K562 (cell line): ENCODE measurements at regions not wholly inside any gene's neighbourhood (a gene's known extent, or its start where the extent isn't known, plus 50 kb on each side); places are given as distances from the start of the nearest gene placed in this dataset.
A peak's percentile ranks its signal among the peaks of the same experiment; 100 is the strongest.

ENCODE experiments used
- ATAC-seq: fragments of 200-7000 bp; cut with Tn5 transposase; 3 replicates; pipeline ENCODE4 v1.9.1; 2020; ENCODE audit warnings: moderate library complexity
- BruUV-seq: library from RNA; stranded (reverse); fragments of 400-500 nt; replicated peaks from 2 replicates; lab custom pipeline; 2021; lab: Mats Ljungman, UMichigan
- CTCF ChIA-PET: fragments of 300-600 bp; formaldehyde crosslinking; extraction: SDS; loops from one replicate; lab custom pipeline; 2021; ENCODE audit warnings: low intra/inter-chr PET ratio; lab: Yijun Ruan, JAX
- POLR2A ChIA-PET: fragments of 300-600, 350-650 bp; sonication (Branson Sonifier 250); formaldehyde crosslinking; extraction: SDS; loops from one replicate; lab custom pipeline; 2021; ENCODE audit warnings: antibody characterized with exemption, inconsistent platforms; lab: Yijun Ruan, JAX
- DNase-seq, 4 experiments: peaks; one replicate each; pipeline versions ENCODE4 v3.0.0 to v3.0.0-alpha.2; 2011 to 2018; ENCODE audit warnings: low spot score in 3 of 4, mixed read lengths in 3 of 4; ENCODE audit errors: extremely low read depth in 1 of 4
- FAIRE-seq: peaks from 2 replicates; lab custom pipeline; 2011; peaks lifted over from hg19 to GRCh38; lab: Jason Lieb, UNC
- H2AFZ ChIP-seq: 2 replicates; pipeline ENCODE4 v1.6.0; 2011; ENCODE audit warnings: low read depth, low read length, control low read depth, inconsistent platforms
- H3K27ac ChIP-seq: fragments of 200-600 bp; 3 replicates; pipeline ENCODE4 v1.8.0; 2011; ENCODE audit warnings: low read depth, mild to moderate bottlenecking, control low read depth, inconsistent platforms, low read length, moderate library complexity, mixed read lengths; ENCODE audit errors: extremely low read depth
- H3K27me3 ChIP-seq, 2 experiments: fragments of 300-600 bp in 1 of 2; 2 replicates in 1 of 2; 3 replicates in 1 of 2; pipeline versions ENCODE4 v1.6.0 to v1.8.0; 2011; ENCODE audit warnings: inconsistent platforms in 2 of 2, low read length in 2 of 2, mild to moderate bottlenecking in 1 of 2, mixed read lengths in 1 of 2, moderate library complexity in 1 of 2; ENCODE audit not compliant: control insufficient read depth in 2 of 2, insufficient read depth in 2 of 2
- H3K36me3 ChIP-seq: fragments of 300-600 bp; 3 replicates; pipeline ENCODE4 v1.8.0; 2011; ENCODE audit warnings: mild to moderate bottlenecking, low read length, inconsistent platforms; ENCODE audit not compliant: control insufficient read depth, insufficient read depth
- H3K4me1 ChIP-seq, 2 experiments: fragments of 200-600 bp in 1 of 2; replicated peaks in 1 of 2; 2 replicates in 1 of 2; 3 replicates in 1 of 2; pipeline versions ENCODE4 v1.5.1 to v1.8.0; 2011; ENCODE audit warnings: inconsistent platforms in 2 of 2, low read length in 2 of 2, mild to moderate bottlenecking in 1 of 2, mixed read lengths in 1 of 2, moderate library complexity in 1 of 2; ENCODE audit not compliant: control insufficient read depth in 2 of 2, insufficient read depth in 2 of 2
- H3K4me2 ChIP-seq: 2 replicates; pipeline ENCODE4 v1.6.1; 2011; ENCODE audit warnings: low read length, control low read depth, inconsistent platforms, mixed read lengths; ENCODE audit not compliant: insufficient read depth
- H3K4me3 ChIP-seq: fragments of 200-600 bp; sonication (generic), shearing (Covaris generic); 2 replicates; pipeline ENCODE4 v1.5.1; 2016; ENCODE audit warnings: control low read depth, inconsistent platforms
- H3K79me2 ChIP-seq: fragments of 200-600 bp; 3 replicates; pipeline ENCODE4 v1.8.0; 2011; ENCODE audit warnings: low read length, inconsistent platforms; ENCODE audit not compliant: control insufficient read depth, insufficient read depth
- H3K9ac ChIP-seq, 2 experiments: 2 replicates each; pipeline versions ENCODE4 v1.6.0 to v1.6.1; 2011; ENCODE audit warnings: low read depth in 2 of 2, low read length in 2 of 2, control low read depth in 1 of 2, inconsistent platforms in 1 of 2, mild to moderate bottlenecking in 1 of 2, mixed read lengths in 1 of 2; ENCODE audit not compliant: insufficient read depth in 1 of 2
- H3K9me1 ChIP-seq: one replicate; pipeline ENCODE4 v1.6.0; 2011; ENCODE audit warnings: inconsistent platforms, mild to moderate bottlenecking, low read length, moderate library complexity; ENCODE audit not compliant: control insufficient read depth, insufficient read depth
- H3K9me3 ChIP-seq: replicated peaks from 2 replicates; pipeline ENCODE4 v1.5.1; 2011; ENCODE audit warnings: low read depth, low read length, inconsistent platforms; ENCODE audit not compliant: control insufficient read depth, insufficient read depth
- H4K20me1 ChIP-seq: replicated peaks from 2 replicates; pipeline ENCODE4 v1.6.1; 2011; ENCODE audit warnings: low read length, inconsistent platforms, mixed read lengths; ENCODE audit not compliant: control insufficient read depth, insufficient read depth
- ARID3A ChIP-seq: IDR thresholded peaks from 2 replicates; pipeline ENCODE4 v1.6.1; 2012; ENCODE audit warnings: low read depth, low read length, improper control_type of control experiment, borderline replicate concordance
- FOXP4 ChIP-seq: sonication (generic); formaldehyde crosslinking; IDR thresholded peaks from 2 replicates; pipeline ENCODE4 v1.8.0; 2022; ENCODE audit warnings: mild to moderate bottlenecking, missing genetic modification reagents, borderline replicate concordance
- NRF1 ChIP-seq, 2 experiments: fragments of 450-650 bp; IDR thresholded peaks in 1 of 2; conservative IDR thresholded peaks in 1 of 2; 2 replicates each; pipeline ENCODE4 v1.6.1; 2014; ENCODE audit warnings: mild to moderate bottlenecking in 2 of 2
- PBX2 ChIP-seq, 2 experiments: IDR thresholded peaks in 1 of 2; conservative IDR thresholded peaks in 1 of 2; 2 replicates each; pipeline ENCODE4 v1.6.1; 2016; ENCODE audit warnings: low read depth in 2 of 2, mild to moderate bottlenecking in 1 of 2, missing compliant biosample characterization in 1 of 2, missing genetic modification characterization in 1 of 2, moderate library complexity in 1 of 2
- ZBTB17 ChIP-seq: fragments of 450-650 bp; formaldehyde crosslinking; IDR thresholded peaks from 2 replicates; pipeline ENCODE4 v1.4.0; 2020; ENCODE audit warnings: mild to moderate bottlenecking
- ZC3H11A ChIP-seq: IDR thresholded peaks from 2 replicates; pipeline ENCODE4 v1.6.1; 2012; ENCODE audit warnings: low read depth, low read length, improper control_type of control experiment
- ZNF174 ChIP-seq: fragments of 250-450 bp; sonication (Bioruptor Pico); IDR thresholded peaks from 2 replicates; pipeline ENCODE4 v1.4.0; 2020; ENCODE audit warnings: mild to moderate bottlenecking
- ZNF449 ChIP-seq: fragments of 250-450 bp; sonication (Bioruptor Pico); IDR thresholded peaks from 2 replicates; pipeline ENCODE4 v1.8.0; 2022; ENCODE audit warnings: moderate library complexity, mild to moderate bottlenecking, inconsistent platforms
- WGBS: fragments of 100-300 bp; shearing (Covaris generic); methylation state at CpG from one replicate; pipeline ENCODE4 v1.1.6; 2016; ENCODE audit warnings: low coverage, mixed read lengths; ENCODE audit not compliant: insufficient coverage; ENCODE audit errors: missing lambda C conversion rate; 5-methylcytosine and 5-hydroxymethylcytosine counted together
- in situ Hi-C: fragments of 300-500 bp; cut with MboI; formaldehyde crosslinking; loops from 4 replicates; pipeline ENCODE4 v1.15.0; 2018; ENCODE audit warnings: inconsistent platforms, mixed read lengths
- intact Hi-C: fragments of 100-400 bp; cut with micrococcal nuclease; formaldehyde crosslinking; loops from 2 replicates; pipeline ENCODE4 v1.14.2; 2022

GRCh38 chr5:74432721-74433120, 207.8 kb downstream of the ENC1 start (continued):
- TF ChIP-seq FOXP4 (no peak), NRF1 (conservative IDR thresholded peaks at IDR 0.05 in 1 of 2, IDR thresholded peaks at IDR 0.05 in 1 of 2) (no peak), ZNF174 (CRISPR knock-in tag) (no peak)

GRCh38 chr5:74432216-74432615, 208.3 kb downstream of the ENC1 start:
- no peak for DNase-seq
- Histone ChIP-seq H2AFZ (no peak overlapping the region), H3K4me2 (no peak overlapping the region), H3K9me3 (no peaks in the 10 kb centered on the region), H3K4me1 (no peaks in the 10 kb centered on the region), H3K27me3 (peaks cover 0 to 5% of the 10 kb centered on the region in 2 experiments; a peak in 2 of 5 replicates), H3K9ac (no peak overlapping the region), H4K20me1 (no peaks in the 10 kb centered on the region), H3K36me3 (no peaks in the 10 kb centered on the region), H3K9me1 (no peaks in the 10 kb centered on the region), H3K27ac (no peak overlapping the region), H3K4me3 (no peak overlapping the region), H3K79me2 (no peaks in the 10 kb centered on the region)
- no TSS peak for BruUV-seq
- in situ Hi-C loops: no loop called here
- intact Hi-C loops: no loop called here
- FAIRE-seq: no peak
- whole genome bisulfite sequencing: under 1% methylated on average over 7 of the region's 7 CpGs
- ChIA-PET CTCF (no interaction called here), POLR2A (no interaction called here)
- no peak for ATAC-seq
- TF ChIP-seq ZNF449 (CRISPR knock-in tag) (no peak), PBX2 (CRISPR knock-in tag; IDR thresholded peaks at IDR 0.05; ENCODE audit: low read depth) (no peak), PBX2 (tag; conservative IDR thresholded peaks at IDR 0.05; ENCODE audit: low read depth) (peak; percentile 29; the same call in 1 of the 2 replicates), ARID3A (no peak), ZC3H11A (no peak), ZBTB17 (no peak)
